Activated CD4-positive, alpha-beta T cell treated with anti-CD3 and anti-CD28 coated beads, Interleukin-2, Interleukin-6, amounts not matched to agents 100 ng/mL and 50 ng/mL, durations not matched to agents 16 hours and 8 hours (primary cell): ENCODE measurements at regions not wholly inside any gene's neighbourhood (a gene's known extent, or its start where the extent isn't known, plus 50 kb on each side); places are given as distances from the start of the nearest gene placed in this dataset.
"Not testable (repeated sequence)": the region's sequence is repeated elsewhere in the genome, so short reads cannot be mapped to it uniquely, and the experiment has no call there.

Experiments used
- DNase-seq: peaks from one replicate; pipeline ENCODE4 v3.0.0-alpha.2; 2020

DNA sequence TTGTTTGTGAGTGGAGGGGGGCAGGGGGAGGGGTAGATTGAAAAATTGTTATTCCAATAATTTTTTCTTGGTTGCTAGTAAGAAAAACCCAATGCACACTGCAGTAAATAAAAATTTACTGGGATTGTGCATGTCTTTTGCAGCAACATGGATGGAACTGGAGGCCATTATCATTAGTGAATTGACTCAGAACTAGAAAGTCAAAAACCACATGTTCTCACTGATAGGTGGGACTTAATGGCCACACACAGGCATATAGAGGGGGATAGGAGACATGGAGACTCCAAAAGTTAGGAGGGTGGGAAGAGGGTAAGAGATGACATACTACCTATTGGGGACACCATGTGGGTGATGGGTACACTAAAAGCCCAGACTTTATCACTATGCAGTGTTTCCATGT, 67.2 kb downstream of the BUB3 start:
- DNase-seq, result no peak

GRCh38 chr10:123222832-123223231, 68.6 kb downstream of the BUB3 start:
- DNase-seq, result no peak

GRCh38 chr10:123227706-123228105, 73.5 kb downstream of the BUB3 start:
- DNase-seq, result no peak

DNA sequence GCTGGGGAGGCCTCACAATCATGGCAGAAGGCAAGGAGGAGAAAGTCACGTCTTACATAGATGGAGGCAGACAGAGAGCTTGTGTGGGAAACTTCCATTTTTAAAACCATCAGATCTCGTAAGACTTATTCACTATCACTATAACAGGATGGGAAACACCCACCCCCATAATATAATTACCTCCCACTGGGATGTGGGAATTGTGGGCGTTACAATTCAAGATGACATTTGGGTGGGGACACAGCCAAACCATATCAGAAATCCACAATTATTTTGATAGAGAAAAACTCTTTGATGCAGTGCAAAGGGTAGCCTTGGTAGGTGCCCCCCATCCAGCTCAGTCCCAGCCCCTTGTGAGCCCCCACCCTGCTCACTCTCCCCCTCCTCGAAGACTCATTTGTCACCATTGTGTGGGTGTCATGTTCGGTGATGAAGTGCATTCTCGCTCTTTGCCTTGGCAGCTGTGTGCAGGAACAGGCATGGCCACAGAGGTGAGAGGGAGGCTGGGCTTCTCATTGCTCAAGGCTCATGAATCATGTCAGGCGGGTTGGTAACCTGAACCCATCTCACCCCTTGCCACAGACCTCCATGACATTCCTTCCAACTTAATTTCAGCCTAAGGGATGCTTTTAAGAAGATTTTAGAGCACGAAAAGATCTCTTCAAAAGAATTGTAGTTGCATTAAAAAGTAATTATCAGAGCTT, 75.9 kb downstream of the BUB3 start:
- no peak for DNase-seq

- DNase-seq, result not testable (repeated sequence)
Measured at GRCh38 chr10:123232879-123233278, 78.7 kb downstream of the BUB3 start.

DNA sequence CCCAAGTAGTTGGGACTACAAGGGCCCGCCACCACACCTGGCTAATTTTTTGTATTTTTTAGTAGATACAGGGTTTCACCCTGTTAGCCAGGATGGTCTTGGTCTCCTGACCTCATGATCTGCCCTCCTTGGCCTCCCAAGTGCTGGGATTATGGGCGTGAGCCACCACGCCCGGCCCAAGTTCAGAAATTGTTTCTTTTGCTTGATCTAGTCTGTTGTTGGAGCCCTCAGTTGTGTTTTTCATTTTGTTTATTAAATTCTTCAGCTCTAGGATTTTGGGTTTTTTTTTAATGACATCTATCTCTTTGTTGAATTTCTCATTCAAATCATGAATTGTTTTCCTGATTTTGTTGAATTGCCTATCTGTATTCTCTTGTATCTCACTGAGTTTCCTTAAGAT, 80.8 kb downstream of the BUB3 start:
- not testable (repeated sequence) for DNase-seq

DNA sequence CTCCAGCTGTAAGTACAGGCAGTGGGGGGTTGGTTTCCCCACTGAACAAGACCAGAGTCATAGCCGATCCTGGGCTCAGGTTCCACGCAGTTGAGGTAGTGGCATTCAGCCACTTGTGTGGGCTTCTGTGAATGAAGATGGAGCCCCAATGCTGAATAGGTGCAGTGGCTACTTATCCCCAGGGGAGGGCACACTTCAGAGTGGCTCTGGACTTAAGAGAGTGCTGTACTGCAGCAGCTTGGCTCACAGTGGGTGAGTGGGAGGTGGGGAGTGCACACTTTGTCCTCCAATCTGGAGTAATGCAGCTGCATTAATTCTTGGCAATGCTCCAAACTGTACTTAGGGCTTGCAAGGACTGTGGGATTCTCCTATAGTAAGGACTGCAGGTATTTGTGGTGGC, 81.9 kb downstream of the BUB3 start:
- DNase-seq, result no peak

DNA sequence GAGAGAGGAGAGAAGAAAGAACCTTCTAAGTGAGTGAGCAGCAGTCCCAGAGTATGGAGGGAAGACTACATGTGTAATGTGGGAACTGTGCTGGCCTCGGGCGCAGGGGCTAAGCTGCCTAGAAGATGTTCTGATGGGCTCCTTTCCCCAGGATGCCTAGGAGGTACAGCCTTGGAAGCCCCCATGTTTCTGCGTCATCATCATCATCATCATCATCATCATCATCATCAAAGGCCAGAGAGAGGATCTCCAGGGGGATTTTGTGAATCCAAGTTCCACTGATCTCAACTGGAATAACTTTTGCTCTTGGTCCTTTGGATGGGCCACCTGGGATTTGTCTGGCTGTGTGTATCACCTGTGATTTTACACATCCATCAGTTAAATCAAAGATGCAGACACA, 86.0 kb downstream of the BUB3 start:
- no peak for DNase-seq

DNA sequence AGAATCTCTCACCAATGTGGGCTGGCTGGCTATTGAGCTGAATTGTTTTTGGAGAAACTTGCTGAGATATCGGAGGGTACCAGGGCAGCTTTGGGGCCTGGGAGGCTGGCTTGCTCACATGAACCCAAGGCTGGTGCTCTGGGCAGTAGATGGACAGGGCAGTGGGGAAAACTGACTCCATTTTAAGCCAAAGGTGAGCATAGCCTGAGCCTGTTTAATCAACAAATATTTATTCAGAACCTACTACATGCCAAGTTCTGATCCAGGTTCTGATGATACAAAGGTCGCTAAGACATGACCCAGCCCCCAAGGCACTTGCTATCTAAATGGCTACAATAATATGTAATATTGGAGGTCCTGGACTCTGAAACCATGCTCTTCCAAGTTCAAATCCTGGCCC, 86.6 kb downstream of the BUB3 start:
- no peak for DNase-seq

DNA sequence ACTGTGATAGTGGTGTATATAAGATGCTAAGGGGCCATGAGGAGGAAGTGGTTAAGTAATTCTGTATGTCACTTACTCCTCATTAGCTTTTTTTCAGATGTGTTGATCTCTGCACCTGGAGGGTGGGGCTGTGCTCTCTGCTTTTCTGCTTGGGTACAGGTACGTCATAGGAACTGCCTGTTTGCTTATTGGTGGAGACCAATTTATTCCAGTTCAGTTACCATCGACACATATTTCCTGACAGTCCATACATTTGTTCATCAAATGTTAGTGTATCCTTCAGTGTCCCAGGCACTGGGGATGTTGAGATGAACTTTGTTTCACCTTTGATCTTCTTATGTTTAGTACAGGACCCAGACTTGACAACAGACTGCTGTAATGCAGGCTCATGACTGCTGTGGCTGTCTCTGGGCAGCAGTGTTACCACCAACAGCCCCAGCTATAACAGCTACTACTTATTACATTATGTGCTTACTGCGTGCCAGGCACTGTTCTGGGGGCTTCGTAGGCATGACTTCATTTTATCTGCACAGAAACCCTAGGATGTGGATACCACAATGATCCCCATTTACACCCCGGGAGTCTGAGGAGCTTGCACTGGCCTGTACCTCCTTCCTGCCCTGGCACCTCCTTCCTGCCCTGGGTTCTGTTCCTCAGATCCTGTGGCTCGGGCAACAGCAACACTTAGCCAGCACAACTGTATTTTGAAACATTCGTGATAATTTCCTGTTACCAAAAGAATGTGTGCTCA, 87.4 kb downstream of the BUB3 start:
- peak; percentile 11 for DNase-seq

DNA sequence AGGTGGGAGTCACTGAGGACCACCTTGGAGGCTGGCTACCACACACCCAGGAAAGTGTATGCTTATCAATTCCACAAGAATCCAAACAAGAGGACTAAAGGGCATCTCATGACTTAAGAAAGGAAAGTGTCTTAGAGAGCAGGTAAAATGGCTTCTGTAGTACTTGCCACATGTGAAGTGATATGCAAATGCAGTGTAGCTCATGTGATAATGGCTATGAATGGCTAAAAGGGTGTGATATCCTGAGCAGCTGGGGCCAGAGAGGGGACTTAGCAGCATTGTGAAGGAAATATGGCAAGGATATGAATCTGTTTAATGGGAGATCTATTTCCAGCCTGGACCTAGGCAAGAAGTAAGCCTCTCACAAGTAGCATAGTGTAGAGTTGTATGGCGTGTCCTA, 90.5 kb downstream of the BUB3 start:
- DNase-seq, result no peak

DNA sequence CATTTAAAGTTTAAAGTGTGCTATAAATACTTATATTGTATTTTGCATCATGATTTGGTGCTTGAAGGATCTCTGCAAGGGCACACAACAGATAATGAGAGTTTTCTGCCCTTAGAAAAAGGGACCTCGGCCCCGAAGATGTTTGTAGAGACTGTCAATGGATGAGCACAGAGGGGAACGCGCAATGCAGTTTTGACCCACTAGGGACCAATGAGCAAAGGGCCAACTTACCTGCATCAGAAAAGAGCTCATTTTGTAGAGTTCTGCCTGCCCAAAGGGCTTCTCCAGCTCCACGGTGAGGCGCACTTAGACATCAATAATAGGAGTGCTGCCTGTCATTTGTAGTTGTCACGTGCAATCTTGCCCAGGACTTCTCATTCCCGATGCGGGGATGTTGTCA, 91.1 kb downstream of the BUB3 start:
- DNase-seq, result no peak

DNA sequence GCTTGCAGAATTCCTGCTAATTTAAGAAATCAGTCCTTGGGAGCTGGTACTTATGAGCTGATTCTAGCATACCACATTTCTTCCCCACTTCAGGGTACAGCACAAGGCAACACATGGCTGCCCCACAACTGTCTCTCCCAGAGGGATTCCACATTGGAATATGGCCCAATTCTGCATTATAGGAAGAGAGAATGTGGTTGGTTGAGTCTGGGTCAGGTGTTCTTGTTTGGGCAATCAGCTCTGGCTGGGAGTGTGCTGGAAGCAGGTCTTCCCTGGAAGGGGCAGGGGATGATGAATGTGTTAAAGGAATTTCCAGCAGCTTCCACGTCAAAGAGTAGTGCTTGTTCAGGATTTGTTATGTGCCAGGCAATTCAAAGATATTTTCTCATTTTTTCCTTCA, 95.7 kb downstream of the BUB3 start:
- DNase-seq, result no peak

DNA sequence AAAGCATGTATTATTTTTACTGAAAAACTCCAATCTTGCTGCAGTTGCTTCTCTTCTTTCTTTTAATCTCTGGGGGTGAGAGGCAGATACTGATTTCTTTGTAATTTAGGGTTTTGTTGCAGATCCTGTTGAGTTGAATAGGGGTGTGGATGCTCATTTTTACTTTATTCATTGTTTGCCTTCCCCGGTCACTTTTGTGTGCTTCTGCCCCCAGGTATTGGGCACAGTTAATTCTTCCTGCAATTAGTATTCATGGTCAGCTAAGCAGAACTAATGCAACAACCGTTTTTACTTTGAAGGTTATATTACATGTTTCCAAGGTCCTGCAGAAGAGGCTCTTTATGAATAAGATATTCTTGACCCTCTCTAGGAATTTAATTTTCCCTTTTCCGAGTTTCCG, 96.4 kb downstream of the BUB3 start:
- no peak for DNase-seq

- DNase-seq, result no peak
Measured at GRCh38 chr10:123252779-123253178, 98.6 kb downstream of the BUB3 start.

DNA sequence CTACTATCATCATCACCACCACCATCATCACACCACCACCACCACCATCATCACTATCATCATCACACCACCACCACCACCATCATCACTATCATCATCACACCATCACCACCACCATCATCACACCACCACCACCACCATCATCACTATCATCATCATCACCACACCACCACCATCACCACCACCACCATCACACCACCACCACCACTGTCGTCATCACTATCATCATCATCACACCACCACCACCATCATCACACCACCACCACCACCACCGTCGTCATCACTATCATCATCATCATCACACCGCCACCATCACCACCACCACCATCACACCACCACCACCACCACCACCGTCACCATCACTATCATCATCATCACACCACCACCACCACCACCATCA, 100.1 kb downstream of the BUB3 start:
- DNase-seq, result not testable (repeated sequence)

DNA sequence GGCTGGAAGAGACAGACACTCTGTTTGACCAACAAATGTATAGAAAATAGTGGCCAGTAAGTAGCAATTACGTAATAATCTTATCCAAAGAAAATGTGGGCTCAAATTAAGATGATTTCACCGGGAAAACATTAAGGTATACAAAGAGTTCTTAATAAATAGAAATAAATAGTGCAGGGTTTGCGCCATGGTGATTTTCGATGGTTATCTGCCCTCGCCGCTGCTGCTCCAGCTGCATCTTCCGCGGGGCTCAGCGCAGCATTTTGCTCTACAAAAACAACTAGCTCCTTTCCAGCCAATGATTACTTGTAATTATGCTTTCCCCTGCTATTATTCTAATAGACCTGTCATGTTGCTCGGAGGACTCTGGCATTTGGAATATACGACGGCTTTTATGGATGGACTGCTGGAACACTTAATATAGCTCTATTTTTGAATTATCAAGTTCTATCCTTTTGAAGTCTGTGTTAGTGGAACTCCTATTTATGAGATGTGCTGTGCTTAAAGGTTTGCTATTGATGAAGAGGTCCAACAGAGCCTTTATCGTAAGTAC, 103.8 kb downstream of the BUB3 start:
- DNase-seq, result no peak

GRCh38 chr10:123259081-123259480, 104.9 kb downstream of the BUB3 start:
- DNase-seq, result no peak

DNA sequence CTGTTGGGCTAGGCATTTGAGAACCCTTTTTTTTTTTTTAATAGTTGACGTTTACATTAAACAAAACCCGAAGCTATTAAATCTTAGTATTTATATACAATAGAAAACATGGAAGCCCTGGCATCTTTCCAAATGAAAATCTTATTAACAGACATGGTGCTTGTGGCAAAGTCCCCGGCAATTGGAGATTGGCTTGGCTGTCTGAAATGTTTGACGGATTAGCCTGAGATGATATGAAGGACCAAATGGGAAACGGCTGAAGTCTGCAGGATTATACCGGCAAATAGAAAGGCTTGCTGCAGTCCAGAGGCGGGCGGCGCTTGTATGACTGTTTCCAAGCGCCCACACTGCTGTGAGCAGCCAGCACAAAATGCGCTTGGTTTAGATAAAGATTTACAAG, 105.6 kb downstream of the BUB3 start:
- no peak for DNase-seq

- DNase-seq, result no peak
Measured at GRCh38 chr10:123262456-123262855, 108.3 kb downstream of the BUB3 start.

DNA sequence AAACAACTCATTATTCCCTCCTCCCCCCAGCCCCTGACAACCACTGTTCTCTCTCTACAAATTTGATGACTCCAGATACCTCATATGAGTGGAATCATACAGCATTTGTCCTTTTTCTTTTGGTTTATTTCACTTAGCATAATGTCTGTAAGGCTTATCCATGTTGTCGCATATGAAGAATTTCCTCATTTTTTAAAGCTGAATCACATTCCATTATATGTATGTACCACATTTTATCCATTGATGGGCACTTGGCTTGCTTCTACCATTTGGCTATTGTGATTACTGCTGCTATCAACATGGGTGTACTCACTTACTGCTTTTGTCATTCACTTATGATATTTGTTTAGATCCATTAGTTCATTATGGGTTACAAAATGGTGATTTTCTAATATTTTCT, 112.8 kb downstream of the BUB3 start:
- DNase-seq, result no peak

DNA sequence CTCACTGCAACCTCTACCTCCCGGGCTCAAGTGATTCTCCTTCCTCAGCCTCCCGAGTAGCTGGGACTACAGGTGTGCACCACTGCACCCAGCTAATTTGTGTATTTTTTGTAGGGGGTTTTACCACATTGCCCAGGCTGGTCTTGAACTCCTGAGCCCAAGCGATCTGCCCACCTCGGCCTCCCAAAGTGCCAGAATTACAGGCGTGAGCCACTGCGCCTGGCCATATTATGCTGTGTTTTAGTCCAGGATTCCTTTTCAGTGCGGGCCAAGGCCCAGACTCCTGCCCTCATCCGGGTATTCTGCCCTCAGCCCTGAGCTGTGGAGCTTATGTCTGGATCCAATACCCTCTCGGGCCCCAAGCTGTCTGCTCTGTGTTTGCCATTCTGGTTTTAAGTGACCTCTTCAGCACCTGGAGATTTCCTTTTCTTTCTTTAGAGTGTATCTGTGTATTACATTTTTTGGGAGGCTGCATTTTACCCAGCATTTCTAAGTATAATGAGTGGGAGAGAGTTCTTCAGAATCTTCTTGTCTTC, 114.9 kb downstream of the BUB3 start:
- no peak for DNase-seq

DNA sequence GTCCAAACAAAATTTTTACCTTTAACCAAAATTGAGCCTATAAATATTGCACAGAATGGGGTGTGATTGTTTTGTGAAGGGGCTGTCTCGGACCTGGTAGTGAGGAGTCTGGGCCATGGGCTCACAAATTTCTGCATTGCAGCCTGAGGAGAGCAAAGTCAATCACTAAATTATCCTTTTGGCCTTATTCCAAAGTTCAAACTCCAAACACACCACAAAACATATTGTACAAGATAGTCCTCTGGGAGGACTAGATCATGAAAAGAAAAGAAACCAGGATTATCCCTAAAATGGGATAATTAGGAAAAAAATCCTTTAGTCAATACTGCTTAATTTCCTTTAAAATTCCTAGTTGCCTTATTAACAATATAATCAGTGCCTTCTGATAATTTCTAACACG, 115.5 kb downstream of the BUB3 start:
- DNase-seq, result no peak

DNA sequence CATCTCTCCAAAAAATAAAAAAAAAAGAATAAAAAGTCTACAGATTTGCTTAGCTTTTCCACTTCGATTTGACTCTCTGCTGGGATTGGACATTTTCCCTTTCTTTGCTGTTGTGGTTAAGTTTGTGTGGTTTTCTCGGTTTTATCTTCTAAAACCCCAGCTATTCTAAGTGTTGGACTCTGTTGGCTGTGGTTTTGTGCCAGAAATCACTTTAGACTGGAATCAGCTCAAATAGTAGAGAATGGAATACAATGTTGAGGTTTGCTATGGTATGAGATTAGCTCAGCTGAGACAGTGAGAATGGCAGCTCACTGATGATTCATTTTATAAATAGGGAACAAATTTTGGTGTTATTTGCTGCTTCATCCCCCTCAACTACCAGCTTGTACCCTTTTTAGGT, 116.0 kb downstream of the BUB3 start:
- DNase-seq, result no peak
